ENCODE measurements at regions not wholly inside any gene's neighbourhood (a gene's known extent, or its start where the extent isn't known, plus 50 kb on each side); places are given as distances from the start of the nearest gene placed in this dataset.

DNA sequence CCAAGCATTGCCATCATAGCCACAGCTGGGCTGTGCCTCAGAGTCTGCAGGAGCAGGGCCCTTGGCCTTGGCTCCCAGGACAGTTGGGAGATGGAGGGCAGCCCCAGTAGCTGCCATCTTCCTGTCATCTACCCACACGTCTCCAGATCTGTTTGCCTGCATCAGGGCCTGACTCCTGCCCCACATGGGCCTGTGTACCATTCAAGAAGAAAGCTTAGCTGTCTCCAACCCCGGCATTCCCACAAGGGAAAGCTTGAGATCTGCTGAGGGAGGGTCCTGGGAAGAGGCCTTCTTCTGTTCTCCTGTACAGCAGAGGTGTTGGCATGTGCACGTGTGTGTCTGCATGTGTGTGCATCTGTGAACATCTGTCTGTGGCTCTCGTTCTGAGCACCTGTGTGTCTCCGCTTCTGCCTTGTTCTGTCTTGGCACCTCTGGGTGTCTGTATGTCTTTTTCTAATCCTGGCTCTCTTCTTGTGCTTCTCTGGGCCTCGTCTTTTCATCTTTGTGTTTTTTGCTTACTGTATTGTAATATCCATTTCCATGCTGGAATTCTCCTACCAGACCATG, 122.2 kb downstream of the MRM1 start:
- no peak overlapping the region for H3K27ac ChIP-seq
- no peaks in the 10 kb centered on the region for H3K36me3 ChIP-seq
- no peaks in the 10 kb centered on the region for H3K9me3 ChIP-seq (ENCODE audit: severe bottlenecking)
- TF ChIP-seq, protein P1, sequence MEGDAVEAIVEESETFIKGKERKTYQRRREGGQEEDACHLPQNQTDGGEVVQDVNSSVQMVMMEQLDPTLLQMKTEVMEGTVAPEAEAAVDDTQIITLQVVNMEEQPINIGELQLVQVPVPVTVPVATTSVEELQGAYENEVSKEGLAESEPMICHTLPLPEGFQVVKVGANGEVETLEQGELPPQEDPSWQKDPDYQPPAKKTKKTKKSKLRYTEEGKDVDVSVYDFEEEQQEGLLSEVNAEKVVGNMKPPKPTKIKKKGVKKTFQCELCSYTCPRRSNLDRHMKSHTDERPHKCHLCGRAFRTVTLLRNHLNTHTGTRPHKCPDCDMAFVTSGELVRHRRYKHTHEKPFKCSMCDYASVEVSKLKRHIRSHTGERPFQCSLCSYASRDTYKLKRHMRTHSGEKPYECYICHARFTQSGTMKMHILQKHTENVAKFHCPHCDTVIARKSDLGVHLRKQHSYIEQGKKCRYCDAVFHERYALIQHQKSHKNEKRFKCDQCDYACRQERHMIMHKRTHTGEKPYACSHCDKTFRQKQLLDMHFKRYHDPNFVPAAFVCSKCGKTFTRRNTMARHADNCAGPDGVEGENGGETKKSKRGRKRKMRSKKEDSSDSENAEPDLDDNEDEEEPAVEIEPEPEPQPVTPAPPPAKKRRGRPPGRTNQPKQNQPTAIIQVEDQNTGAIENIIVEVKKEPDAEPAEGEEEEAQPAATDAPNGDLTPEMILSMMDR (IDR thresholded peaks at IDR 0.05; ENCODE audit: low read depth, low read length), result no peak
- H3K27me3 ChIP-seq (ENCODE audit: insufficient read depth, low read depth, severe bottlenecking), result no peaks in the 10 kb centered on the region
- H3K4me3 ChIP-seq (ENCODE audit: low read depth, low read length), result no peak overlapping the region
- no peak for DNase-seq

DNA sequence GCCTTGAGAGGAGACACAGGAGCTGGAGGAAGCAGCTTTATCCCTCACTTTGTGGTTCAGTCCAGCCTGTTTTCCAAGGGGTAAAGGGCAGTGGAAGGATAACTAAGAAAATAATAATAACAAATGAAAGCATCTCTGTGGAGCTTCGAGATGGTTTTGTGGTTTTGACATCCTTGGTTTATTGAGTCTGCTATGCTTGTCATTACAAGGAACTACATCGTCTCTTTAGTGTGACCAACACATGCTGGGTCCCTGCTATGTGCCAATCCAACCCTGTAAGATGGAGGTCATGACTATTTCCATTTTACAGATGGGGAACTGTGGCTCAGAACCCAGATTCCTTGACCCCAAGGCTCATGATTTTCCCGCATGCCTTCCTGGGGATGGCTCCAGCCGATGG, 124.8 kb downstream of the MRM1 start:
- DNase-seq, result no peak
- no peak overlapping the region for H3K27ac ChIP-seq
- TF ChIP-seq, protein P1 (IDR thresholded peaks at IDR 0.05; ENCODE audit: low read depth, low read length), result no peak
- no peaks in the 10 kb centered on the region for H3K27me3 ChIP-seq (ENCODE audit: insufficient read depth, low read depth, severe bottlenecking)
- no peaks in the 10 kb centered on the region for H3K36me3 ChIP-seq
- no peak overlapping the region for H3K4me3 ChIP-seq (ENCODE audit: low read depth, low read length)
- no peaks in the 10 kb centered on the region for H3K9me3 ChIP-seq (ENCODE audit: severe bottlenecking)

DNA sequence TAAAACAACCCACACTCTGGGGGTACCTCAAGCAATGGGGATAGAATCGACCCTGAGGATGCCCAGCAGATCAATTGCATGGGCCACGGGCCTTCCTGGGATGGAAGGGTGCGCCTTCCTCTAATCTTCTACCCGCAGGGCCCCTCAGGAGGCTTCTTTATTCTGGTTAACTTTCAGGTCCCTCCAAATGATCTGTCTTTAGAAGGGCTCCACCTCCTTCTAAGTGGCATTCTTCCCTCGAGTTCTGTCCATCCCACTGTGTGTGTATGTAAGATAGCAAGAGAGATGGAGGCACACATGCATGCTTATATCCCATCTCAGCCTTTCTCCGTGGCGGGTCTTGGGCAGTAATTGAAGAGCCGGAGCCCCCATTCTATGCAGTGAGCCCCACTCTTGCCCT, 125.7 kb downstream of the MRM1 start:
- H3K27ac ChIP-seq, result no peak overlapping the region
- TF ChIP-seq, protein P1 (IDR thresholded peaks at IDR 0.05; ENCODE audit: low read depth, low read length), result no peak
- H3K36me3 ChIP-seq, result no peaks in the 10 kb centered on the region
- H3K9me3 ChIP-seq (ENCODE audit: severe bottlenecking), result no peaks in the 10 kb centered on the region
- H3K4me3 ChIP-seq (ENCODE audit: low read depth, low read length), result no peak overlapping the region
- no peaks in the 10 kb centered on the region for H3K27me3 ChIP-seq (ENCODE audit: insufficient read depth, low read depth, severe bottlenecking)
- DNase-seq, result no peak

DNA sequence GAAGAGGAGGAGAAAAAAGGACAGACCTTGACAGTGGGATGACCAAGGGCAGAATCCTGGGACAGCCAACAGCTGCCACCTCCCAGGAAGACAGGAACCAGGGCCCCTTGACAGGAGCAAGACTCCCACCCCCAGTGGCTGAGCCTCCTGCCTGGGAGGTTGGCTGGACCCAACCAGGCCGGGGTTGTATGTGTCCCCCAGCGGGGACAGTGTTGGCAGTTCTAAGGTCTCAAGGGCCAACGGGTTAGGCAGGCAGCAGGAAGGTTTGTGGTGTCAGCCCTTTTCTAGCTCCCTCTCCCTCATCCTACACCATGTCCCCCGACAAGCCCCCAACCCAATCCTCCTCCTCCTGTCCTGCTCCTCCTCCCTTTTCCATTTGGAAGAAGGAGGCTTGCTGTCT, 126.2 kb downstream of the MRM1 start:
- no peaks in the 10 kb centered on the region for H3K36me3 ChIP-seq
- H3K4me3 ChIP-seq (ENCODE audit: low read depth, low read length), result no peak overlapping the region
- DNase-seq, result no peak
- H3K27me3 ChIP-seq (ENCODE audit: insufficient read depth, low read depth, severe bottlenecking), result no peaks in the 10 kb centered on the region
- no peak overlapping the region for H3K27ac ChIP-seq
- TF ChIP-seq, protein P1 (IDR thresholded peaks at IDR 0.05; ENCODE audit: low read depth, low read length), result no peak
- H3K9me3 ChIP-seq (ENCODE audit: severe bottlenecking), result no peaks in the 10 kb centered on the region

DNA sequence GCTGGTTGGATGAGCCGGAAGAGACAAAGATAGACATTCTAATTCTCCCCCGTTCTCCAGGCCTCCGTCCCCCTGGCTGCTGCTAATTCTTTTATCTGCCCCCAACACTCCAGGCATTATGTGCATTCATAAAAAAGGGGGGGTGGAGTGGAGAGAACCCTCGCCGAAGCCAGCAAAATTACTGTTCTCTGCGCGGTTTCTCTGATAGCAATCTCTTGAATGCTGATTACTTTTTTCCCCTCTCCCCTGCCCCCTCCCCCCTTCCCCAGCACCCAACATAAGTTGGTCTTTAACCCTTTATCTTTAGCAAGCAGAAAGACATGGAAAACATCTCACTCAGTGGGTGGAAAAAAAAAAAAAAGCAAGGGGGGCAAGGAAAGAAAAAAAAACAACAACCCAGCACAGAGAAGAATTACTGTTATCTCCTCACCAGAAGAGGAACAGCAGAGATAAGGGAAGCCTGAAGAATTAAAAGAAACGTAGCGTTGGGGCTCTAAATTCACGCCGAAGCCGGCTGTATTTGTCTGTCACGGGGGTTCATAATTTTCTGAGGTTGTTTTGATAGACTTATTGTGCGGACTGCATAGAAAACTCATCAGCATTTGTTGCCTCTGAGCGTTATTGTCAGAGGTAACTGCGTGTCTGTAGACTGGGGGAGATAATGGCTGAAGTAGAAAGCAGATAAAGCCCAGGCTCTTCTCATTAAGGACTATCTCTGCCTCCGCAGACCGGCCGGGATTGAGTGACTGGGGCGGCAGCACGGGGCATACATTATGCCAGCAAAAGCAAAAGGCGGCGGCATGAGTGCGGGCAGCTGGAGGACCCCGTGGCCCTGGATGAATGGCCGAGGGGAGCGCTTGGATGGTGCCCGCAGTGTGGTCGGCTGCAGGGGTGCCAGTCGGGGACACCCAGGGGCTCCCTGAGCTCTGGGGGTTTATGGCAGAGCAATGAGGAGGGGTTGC, 126.9 kb downstream of the MRM1 start:
- no peaks in the 10 kb centered on the region for H3K9me3 ChIP-seq (ENCODE audit: severe bottlenecking)
- H3K27me3 ChIP-seq (ENCODE audit: insufficient read depth, low read depth, severe bottlenecking), result no peaks in the 10 kb centered on the region
- no peaks in the 10 kb centered on the region for H3K36me3 ChIP-seq
- H3K4me3 ChIP-seq (ENCODE audit: low read depth, low read length), result no peak overlapping the region
- TF ChIP-seq, protein P1 (IDR thresholded peaks at IDR 0.05; ENCODE audit: low read depth, low read length), result no peak
- H3K27ac ChIP-seq, result no peak overlapping the region
- DNase-seq, result no peak

Measured in WERI-Rb-1 (cell line).